H1 (cell line): ENCODE measurements at regions not wholly inside any gene's neighbourhood (a gene's known extent, or its start where the extent isn't known, plus 50 kb on each side); places are given as distances from the start of the nearest gene placed in this dataset.

Experiments
- CEBPB ChIP-seq: IDR thresholded peaks from 2 replicates; pipeline ENCODE4 v1.6.1; 2012; ENCODE audit warnings: low read depth, low read length
- CREB1 ChIP-seq: IDR thresholded peaks from 2 replicates; pipeline ENCODE4 v1.6.1; 2012; ENCODE audit warnings: inconsistent platforms
- NRF1 ChIP-seq: IDR thresholded peaks from 2 replicates; pipeline ENCODE4 v1.6.1; 2011; ENCODE audit warnings: mild to moderate bottlenecking, low read depth, low read length, improper control_type of control experiment
- POLR2AphosphoS5 ChIP-seq: IDR thresholded peaks from 2 replicates; pipeline ENCODE4 v1.6.1; 2011; ENCODE audit warnings: low read depth, low read length
- TF ChIP-seq, protein P1 (sequence below): fragments of 300-600 bp; sonication (generic); IDR thresholded peaks from 2 replicates; pipeline ENCODE4 v1.7.1; 2012; ENCODE audit warnings: low read length, moderate library complexity, mild to moderate bottlenecking, inconsistent platforms; ENCODE audit not compliant: insufficient replicate concordance

GRCh38 chr11:29564486-29564885, 452.3 kb downstream of the KCNA4 start (continued):
- TF ChIP-seq, protein P1, sequence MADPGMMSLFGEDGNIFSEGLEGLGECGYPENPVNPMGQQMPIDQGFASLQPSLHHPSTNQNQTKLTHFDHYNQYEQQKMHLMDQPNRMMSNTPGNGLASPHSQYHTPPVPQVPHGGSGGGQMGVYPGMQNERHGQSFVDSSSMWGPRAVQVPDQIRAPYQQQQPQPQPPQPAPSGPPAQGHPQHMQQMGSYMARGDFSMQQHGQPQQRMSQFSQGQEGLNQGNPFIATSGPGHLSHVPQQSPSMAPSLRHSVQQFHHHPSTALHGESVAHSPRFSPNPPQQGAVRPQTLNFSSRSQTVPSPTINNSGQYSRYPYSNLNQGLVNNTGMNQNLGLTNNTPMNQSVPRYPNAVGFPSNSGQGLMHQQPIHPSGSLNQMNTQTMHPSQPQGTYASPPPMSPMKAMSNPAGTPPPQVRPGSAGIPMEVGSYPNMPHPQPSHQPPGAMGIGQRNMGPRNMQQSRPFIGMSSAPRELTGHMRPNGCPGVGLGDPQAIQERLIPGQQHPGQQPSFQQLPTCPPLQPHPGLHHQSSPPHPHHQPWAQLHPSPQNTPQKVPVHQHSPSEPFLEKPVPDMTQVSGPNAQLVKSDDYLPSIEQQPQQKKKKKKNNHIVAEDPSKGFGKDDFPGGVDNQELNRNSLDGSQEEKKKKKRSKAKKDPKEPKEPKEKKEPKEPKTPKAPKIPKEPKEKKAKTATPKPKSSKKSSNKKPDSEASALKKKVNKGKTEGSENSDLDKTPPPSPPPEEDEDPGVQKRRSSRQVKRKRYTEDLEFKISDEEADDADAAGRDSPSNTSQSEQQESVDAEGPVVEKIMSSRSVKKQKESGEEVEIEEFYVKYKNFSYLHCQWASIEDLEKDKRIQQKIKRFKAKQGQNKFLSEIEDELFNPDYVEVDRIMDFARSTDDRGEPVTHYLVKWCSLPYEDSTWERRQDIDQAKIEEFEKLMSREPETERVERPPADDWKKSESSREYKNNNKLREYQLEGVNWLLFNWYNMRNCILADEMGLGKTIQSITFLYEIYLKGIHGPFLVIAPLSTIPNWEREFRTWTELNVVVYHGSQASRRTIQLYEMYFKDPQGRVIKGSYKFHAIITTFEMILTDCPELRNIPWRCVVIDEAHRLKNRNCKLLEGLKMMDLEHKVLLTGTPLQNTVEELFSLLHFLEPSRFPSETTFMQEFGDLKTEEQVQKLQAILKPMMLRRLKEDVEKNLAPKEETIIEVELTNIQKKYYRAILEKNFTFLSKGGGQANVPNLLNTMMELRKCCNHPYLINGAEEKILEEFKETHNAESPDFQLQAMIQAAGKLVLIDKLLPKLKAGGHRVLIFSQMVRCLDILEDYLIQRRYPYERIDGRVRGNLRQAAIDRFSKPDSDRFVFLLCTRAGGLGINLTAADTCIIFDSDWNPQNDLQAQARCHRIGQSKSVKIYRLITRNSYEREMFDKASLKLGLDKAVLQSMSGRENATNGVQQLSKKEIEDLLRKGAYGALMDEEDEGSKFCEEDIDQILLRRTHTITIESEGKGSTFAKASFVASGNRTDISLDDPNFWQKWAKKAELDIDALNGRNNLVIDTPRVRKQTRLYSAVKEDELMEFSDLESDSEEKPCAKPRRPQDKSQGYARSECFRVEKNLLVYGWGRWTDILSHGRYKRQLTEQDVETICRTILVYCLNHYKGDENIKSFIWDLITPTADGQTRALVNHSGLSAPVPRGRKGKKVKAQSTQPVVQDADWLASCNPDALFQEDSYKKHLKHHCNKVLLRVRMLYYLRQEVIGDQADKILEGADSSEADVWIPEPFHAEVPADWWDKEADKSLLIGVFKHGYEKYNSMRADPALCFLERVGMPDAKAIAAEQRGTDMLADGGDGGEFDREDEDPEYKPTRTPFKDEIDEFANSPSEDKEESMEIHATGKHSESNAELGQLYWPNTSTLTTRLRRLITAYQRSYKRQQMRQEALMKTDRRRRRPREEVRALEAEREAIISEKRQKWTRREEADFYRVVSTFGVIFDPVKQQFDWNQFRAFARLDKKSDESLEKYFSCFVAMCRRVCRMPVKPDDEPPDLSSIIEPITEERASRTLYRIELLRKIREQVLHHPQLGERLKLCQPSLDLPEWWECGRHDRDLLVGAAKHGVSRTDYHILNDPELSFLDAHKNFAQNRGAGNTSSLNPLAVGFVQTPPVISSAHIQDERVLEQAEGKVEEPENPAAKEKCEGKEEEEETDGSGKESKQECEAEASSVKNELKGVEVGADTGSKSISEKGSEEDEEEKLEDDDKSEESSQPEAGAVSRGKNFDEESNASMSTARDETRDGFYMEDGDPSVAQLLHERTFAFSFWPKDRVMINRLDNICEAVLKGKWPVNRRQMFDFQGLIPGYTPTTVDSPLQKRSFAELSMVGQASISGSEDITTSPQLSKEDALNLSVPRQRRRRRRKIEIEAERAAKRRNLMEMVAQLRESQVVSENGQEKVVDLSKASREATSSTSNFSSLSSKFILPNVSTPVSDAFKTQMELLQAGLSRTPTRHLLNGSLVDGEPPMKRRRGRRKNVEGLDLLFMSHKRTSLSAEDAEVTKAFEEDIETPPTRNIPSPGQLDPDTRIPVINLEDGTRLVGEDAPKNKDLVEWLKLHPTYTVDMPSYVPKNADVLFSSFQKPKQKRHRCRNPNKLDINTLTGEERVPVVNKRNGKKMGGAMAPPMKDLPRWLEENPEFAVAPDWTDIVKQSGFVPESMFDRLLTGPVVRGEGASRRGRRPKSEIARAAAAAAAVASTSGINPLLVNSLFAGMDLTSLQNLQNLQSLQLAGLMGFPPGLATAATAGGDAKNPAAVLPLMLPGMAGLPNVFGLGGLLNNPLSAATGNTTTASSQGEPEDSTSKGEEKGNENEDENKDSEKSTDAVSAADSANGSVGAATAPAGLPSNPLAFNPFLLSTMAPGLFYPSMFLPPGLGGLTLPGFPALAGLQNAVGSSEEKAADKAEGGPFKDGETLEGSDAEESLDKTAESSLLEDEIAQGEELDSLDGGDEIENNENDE: no peak
- TF ChIP-seq CEBPB (no peak), CREB1 (no peak), POLR2AphosphoS5 (no peak), NRF1 (no peak)
